HG02798 (cell line): ENCODE measurements at regions not wholly inside any gene's neighbourhood (a gene's known extent, or its start where the extent isn't known, plus 50 kb on each side); places are given as distances from the start of the nearest gene placed in this dataset.
"Not testable (repeated sequence)": the region's sequence is repeated elsewhere in the genome, so short reads cannot be mapped to it uniquely, and the experiment has no call there.

Experiments
- ATAC-seq: cut with Tn5 transposase; IDR thresholded peaks from one replicate; pipeline ENCODE4 v1.9.1; 2021; ENCODE audit warnings: mild to moderate bottlenecking; ENCODE audit not compliant: unreplicated experiment, poor library complexity

- not testable (repeated sequence) for ATAC-seq
These were observed 110.1 kb downstream of the ADRA2C start for GRCh38 chr4:3876057-3876845.

GRCh38 chr4:3877236-3877635 lies 111.1 kb downstream of the ADRA2C start:
- ATAC-seq = no peak

- ATAC-seq = no peak
These were observed 111.7 kb downstream of the ADRA2C start for GRCh38 chr4:3877868-3878267.

- ATAC-seq = no peak
These were observed 112.5 kb downstream of the ADRA2C start for GRCh38 chr4:3878678-3879077.

- ATAC-seq = peak; percentile 9
These were observed 113.8 kb downstream of the ADRA2C start for GRCh38 chr4:3879681-3880614.

GRCh38 chr4:3880615-3881120 lies 114.5 kb downstream of the ADRA2C start:
- peak; percentile 71 for ATAC-seq

DNA sequence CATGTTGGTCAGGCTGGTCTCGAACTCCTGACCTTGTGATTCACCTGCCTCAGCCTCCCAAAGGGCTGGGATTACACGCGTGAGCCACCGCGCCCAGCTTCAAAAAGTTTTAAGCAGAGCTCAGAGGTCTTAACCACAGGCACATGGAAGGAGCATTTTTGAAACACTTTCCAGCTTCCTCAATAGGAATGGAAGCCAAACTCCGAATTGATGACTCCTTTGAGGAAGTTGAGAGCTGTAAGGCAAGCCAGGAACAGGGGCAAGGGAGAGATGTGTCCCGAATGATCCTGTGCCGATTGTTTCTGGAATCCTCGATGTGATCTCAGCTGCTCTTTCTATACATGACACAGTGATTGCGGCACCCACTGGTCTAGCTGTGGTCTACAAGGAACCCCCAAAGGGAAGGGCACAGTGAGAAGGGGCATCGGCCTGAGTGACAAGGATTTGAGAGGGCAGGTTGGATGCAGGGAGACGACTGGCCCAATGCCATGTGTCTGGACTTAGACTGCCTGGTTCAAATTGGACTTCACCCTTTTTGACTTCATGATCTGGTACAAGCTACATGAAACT lies 116.2 kb downstream of the ADRA2C start:
- ATAC-seq = not testable (repeated sequence)

GRCh38 chr4:3884261-3884660 lies 118.1 kb downstream of the ADRA2C start:
- ATAC-seq = not testable (repeated sequence)

- ATAC-seq = not testable (repeated sequence)
These were observed 127.4 kb downstream of the ADRA2C start for GRCh38 chr4:3893590-3893989.

- ATAC-seq = not testable (repeated sequence)
These were observed 128.1 kb downstream of the ADRA2C start for GRCh38 chr4:3894086-3894959.

DNA sequence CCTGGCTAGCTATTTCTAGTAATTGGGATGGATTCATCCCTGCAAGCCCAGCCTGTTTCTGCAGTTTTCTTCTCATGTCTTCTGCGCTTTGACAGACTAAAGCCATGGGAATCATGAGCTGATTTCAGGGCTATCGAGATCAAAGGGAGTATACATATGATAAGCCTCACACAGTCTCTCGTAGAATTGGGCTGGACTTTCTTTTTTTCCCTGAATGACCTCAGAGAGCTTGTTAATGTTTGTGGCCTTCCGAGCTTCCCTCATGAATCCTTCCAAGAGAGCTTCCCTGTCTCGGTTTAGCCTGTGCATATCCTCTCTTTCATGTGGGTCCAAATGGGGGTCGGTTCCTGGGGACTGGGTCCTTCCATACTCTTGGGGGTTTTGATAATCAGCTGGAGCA lies 130.3 kb downstream of the ADRA2C start:
- ATAC-seq = no peak

- ATAC-seq = not testable (repeated sequence)
These were observed 130.8 kb downstream of the ADRA2C start for GRCh38 chr4:3896871-3897578.

DNA sequence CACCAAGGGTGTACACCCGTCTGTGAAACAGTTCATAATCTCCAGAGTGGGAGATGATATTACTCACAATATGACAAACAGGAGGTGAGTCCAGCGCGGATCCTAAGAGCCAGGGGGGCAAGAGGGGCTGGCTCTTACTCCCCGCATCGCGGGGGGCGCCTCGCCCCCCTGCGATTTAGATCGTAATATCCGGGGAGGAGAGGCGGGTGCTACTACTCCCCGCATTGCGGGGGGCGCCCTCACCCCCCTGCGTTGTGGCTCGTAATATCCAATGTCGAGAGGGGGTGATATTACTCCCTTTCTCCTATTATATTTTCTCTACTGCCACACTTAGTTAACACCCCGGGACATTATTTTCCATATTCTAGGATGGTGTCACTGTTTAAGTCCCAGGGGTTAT lies 131.9 kb downstream of the ADRA2C start:
- ATAC-seq = no peak

DNA sequence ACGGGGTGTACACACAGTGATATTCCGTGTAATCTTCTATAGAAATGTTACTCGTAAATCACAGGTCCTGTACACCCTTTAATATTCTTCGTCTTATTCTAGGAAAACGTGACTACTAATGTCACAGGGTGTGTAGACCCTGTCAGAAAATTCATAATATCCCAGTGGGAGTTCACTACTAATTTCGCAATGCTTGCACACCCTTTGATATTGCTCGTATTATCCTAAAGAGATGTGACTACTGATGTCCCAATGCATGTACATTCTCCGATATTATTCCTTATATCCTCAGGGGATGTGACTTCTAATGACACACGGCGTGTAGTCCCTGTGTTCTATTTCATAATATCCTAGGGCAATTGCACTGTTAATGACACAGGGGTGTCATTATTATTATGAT lies 132.7 kb downstream of the ADRA2C start:
- ATAC-seq = not testable (repeated sequence)

GRCh38 chr4:3904264-3904955 lies 138.2 kb downstream of the ADRA2C start:
- ATAC-seq = not testable (repeated sequence)

DNA sequence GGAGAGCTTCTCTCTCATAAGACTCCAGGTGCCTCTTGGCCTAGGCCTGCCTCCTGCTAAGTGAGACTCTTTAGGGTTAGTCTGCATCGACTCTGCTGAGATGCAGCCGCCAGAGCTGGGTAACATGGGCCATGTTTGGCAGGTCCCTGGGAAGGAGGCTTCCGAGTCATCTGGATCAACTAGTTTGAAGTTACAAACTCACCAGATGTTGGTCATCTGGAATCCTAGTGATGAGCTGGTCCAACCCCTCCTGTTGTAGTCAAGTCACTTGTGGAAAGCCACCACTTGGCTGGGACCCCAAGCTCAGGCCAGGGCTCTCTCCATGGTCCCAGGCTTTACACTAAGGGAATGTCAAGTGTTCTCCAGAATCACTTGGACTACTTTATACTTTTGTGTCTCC lies 143.4 kb downstream of the ADRA2C start:
- not testable (repeated sequence) for ATAC-seq

GRCh38 chr4:3910161-3910950 lies 144.2 kb downstream of the ADRA2C start:
- not testable (repeated sequence) for ATAC-seq
